Prostate gland (tissue), 2 donors: ENCODE measurements at regions not wholly inside any gene's neighbourhood (a gene's known extent, or its start where the extent isn't known, plus 50 kb on each side); places are given as distances from the start of the nearest gene placed in this dataset.

ENCODE experiments used
- DNase-seq: peaks from one replicate; pipeline ENCODE4 v3.0.0-alpha.2; 2019; ENCODE audit warnings: low spot score
- H3K27ac ChIP-seq, 2 donors: fragments of 200-600 bp; sonication (generic); 2 replicates each; pipeline ENCODE4 v1.5.1; 2017 to 2019
- H3K27me3 ChIP-seq: fragments of 200-600 bp; sonication (generic); replicated peaks from 2 replicates; pipeline ENCODE4 v1.5.1; 2019; ENCODE audit not compliant: insufficient read depth
- H3K36me3 ChIP-seq, 2 donors: fragments of 200-600 bp; sonication (generic); 1 replicate in 1 of 2; 2 replicates in 1 of 2; pipeline versions ENCODE4 v1.5.1 to v1.8.1; 2017 to 2019
- H3K4me1 ChIP-seq: fragments of 200-600 bp; sonication (generic); replicated peaks from 2 replicates; pipeline ENCODE4 v1.5.1; 2019
- H3K4me3 ChIP-seq, 2 donors: fragments of 200-600 bp; sonication (generic); 2 replicates each; pipeline ENCODE4 v1.5.1; 2017 to 2019
- H3K9me3 ChIP-seq: fragments of 200-600 bp; sonication (generic); 2 replicates; pipeline ENCODE4 v1.5.1; 2017
- POLR2A ChIP-seq: fragments of 450-650 bp; IDR thresholded peaks from one replicate; pipeline ENCODE4 v1.6.1; 2016; ENCODE audit warnings: antibody characterized with exemption, mild to moderate bottlenecking
- POLR2AphosphoS5 ChIP-seq: sonication (generic); formaldehyde crosslinking; IDR thresholded peaks from one replicate; pipeline ENCODE4 v1.6.1; 2017; ENCODE audit warnings: antibody characterized with exemption
- WGBS: methylation state at CpG from one replicate; pipeline ENCODE4 v1.1.5; 2018; 5-methylcytosine and 5-hydroxymethylcytosine counted together
- intact Hi-C: fragments of 100-400 bp; cut with DNase I; formaldehyde crosslinking; loops from one replicate; pipeline ENCODE4 v1.14.2; 2022
- TF ChIP-seq, protein P1 (sequence below), 4 experiments: fragments of 200-600 bp in 2 of 4; fragments of 450-650 bp in 2 of 4; sonication (generic) in 2 of 4; IDR thresholded peaks; 1 replicate in 3 of 4; 2 replicates in 1 of 4; pipeline ENCODE4 v1.5.1; 2016 to 2019; ENCODE audit warnings: antibody characterized with exemption in 4 of 4, mild to moderate bottlenecking in 2 of 4, moderate library complexity in 2 of 4

DNA sequence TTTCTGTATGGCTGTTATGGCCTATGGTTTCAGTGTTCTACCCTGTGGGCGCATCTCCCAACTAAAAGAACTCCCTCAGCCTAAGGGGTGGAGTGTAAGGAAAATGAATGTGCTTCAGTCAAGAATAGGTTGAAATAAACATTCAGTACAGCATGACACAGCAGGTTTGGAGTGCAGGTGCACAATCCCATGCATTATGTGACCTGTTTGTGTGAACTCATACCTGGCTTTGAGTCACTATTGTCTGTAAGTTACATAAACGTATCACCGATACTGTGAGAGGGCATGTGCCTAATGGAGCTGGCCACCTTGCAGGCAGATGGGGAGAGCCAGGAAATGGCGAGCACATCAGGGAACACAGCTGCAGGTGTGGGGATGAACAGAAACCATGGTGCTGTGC, 216.0 kb downstream of the DSEL start:
- intact Hi-C loops: no loop called here
- Histone ChIP-seq H3K36me3 (no peaks in the 10 kb centered on the region), H3K4me3 (no peak overlapping the region), H3K27ac (no peak overlapping the region), H3K4me1 (no peaks in the 10 kb centered on the region), H3K9me3 (no peaks in the 10 kb centered on the region), H3K27me3 (no peaks in the 10 kb centered on the region)
- TF ChIP-seq, protein P1, sequence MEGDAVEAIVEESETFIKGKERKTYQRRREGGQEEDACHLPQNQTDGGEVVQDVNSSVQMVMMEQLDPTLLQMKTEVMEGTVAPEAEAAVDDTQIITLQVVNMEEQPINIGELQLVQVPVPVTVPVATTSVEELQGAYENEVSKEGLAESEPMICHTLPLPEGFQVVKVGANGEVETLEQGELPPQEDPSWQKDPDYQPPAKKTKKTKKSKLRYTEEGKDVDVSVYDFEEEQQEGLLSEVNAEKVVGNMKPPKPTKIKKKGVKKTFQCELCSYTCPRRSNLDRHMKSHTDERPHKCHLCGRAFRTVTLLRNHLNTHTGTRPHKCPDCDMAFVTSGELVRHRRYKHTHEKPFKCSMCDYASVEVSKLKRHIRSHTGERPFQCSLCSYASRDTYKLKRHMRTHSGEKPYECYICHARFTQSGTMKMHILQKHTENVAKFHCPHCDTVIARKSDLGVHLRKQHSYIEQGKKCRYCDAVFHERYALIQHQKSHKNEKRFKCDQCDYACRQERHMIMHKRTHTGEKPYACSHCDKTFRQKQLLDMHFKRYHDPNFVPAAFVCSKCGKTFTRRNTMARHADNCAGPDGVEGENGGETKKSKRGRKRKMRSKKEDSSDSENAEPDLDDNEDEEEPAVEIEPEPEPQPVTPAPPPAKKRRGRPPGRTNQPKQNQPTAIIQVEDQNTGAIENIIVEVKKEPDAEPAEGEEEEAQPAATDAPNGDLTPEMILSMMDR (IDR thresholded peaks at IDR 0.05): no peak
- TF ChIP-seq POLR2A (no peak), POLR2AphosphoS5 (no peak)
- DNase-seq: no peak
- WGBS: 93% methylated on average over 4 of the region's 4 CpGs

DNA sequence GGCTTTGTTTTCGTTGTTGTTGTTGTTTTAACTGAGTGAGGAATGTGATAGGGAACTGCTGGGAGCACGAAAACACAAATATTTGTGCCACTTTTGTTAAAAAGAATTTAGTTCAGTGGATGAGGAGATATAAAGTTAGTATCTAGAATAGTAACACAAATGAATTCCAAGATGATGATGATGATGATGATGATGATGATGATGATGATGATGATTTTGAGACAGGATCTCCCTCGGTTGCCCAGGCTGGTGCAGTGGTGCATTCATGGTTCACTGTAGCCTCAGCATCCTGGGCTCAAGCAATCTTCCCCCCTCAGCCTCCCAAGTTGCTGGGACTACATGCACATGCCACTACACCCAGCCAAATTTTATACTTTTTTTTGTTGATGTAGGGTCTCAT, 223.7 kb downstream of the DSEL start:
- Histone ChIP-seq H3K9me3 (no peaks in the 10 kb centered on the region), H3K27me3 (no peaks in the 10 kb centered on the region), H3K27ac (no peak overlapping the region), H3K36me3 (no peaks in the 10 kb centered on the region), H3K4me1 (no peaks in the 10 kb centered on the region), H3K4me3 (no peak overlapping the region)
- intact Hi-C loops: no loop called here
- no peak for DNase-seq
- WGBS: 75% methylated on average over 3 of the region's 3 CpGs
- TF ChIP-seq POLR2AphosphoS5 (no peak), POLR2A (no peak)
- TF ChIP-seq, protein P1 (IDR thresholded peaks at IDR 0.05): no peak

DNA sequence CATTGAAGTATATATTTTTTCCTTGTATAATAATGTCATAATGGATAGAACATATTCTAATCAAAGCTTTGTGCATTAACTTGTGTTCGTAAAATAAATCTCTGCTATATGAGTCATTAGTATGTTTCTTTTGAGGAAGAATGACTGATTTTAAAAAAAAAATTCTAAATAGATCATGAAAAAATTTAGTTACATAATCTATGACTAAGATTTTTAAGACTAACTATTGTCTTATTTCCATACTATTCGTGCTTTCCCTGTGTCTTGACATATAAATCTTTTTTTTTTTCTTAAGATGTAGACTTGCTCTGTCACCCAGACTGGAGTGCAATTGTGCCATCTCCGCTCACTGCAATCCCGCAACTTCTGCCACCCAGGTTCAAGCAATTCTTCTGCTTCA, 226.1 kb downstream of the DSEL start:
- no peaks in the 10 kb centered on the region for H3K9me3 ChIP-seq
- no peak overlapping the region for H3K4me3 ChIP-seq
- DNase-seq: no peak
- H3K27me3 ChIP-seq: no peaks in the 10 kb centered on the region
- H3K36me3 ChIP-seq: no peaks in the 10 kb centered on the region
- H3K27ac ChIP-seq: no peak overlapping the region
- H3K4me1 ChIP-seq: no peaks in the 10 kb centered on the region
- WGBS: 66% methylated on average over 4 of the region's 4 CpGs
- intact Hi-C loops: no loop called here
- TF ChIP-seq POLR2AphosphoS5: no peak
- TF ChIP-seq, protein P1 (IDR thresholded peaks at IDR 0.05): no peak
- no peak for TF ChIP-seq POLR2A

DNA sequence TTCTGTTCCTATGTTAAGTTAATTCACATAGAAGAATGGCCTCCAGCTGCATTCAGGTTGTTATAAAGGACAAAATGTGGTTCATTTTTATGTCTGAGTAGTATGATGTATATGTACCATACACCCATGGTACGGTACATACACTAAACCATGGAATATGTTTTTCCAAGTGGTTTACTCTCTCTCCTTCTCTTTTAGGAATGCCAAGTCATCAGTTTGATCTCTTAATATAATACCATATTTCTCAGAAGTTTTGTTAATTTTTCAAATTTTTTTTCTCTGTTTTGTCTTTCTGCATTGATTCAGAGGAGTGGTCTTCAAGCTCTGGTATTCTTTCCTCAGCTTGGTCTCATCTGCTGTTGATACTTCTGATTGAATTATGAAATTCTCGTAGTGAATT, 230.9 kb downstream of the DSEL start:
- Histone ChIP-seq H3K27me3 (no peaks in the 10 kb centered on the region), H3K4me3 (no peak overlapping the region), H3K9me3 (no peaks in the 10 kb centered on the region), H3K4me1 (no peaks in the 10 kb centered on the region), H3K27ac (no peak overlapping the region), H3K36me3 (no peaks in the 10 kb centered on the region)
- WGBS: 98% methylated on average over 2 of the region's 2 CpGs
- no peak for DNase-seq
- intact Hi-C loops: no loop called here
- TF ChIP-seq POLR2AphosphoS5 (no peak), POLR2A (no peak)
- TF ChIP-seq, protein P1 (IDR thresholded peaks at IDR 0.05): no peak

DNA sequence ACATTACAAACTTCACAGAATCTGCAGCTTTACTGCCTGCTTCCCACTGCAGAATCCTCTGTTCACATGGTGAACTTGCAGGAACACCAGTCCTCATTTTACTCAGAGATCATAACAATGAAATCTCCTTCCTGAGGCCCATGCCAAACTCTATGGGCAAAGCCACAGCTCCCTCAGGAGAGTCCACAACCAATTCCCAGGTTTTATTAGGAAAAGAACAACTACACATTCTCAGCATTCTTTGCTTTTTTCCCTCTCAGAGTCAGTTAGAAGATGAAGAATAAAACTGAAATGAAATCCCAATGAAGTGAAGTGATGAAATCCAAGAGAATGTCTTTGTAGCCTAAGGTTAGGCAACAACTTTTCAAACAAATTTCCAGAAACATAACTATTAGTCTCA, 233.7 kb downstream of the DSEL start:
- Histone ChIP-seq H3K9me3 (no peaks in the 10 kb centered on the region), H3K27ac (no peak overlapping the region), H3K36me3 (no peaks in the 10 kb centered on the region), H3K27me3 (no peaks in the 10 kb centered on the region), H3K4me3 (no peak overlapping the region), H3K4me1 (no peaks in the 10 kb centered on the region)
- intact Hi-C loops: no loop called here
- DNase-seq: no peak
- TF ChIP-seq POLR2A: no peak
- no peak for TF ChIP-seq POLR2AphosphoS5
- TF ChIP-seq, protein P1 (IDR thresholded peaks at IDR 0.05): no peak
